Progenitor cell of endocrine pancreas (in vitro differentiated cells): ENCODE measurements at regions not wholly inside any gene's neighbourhood (a gene's known extent, or its start where the extent isn't known, plus 50 kb on each side); places are given as distances from the start of the nearest gene placed in this dataset.

Experiments
- DNase-seq: peaks from one replicate; pipeline ENCODE4 v3.0.0; 2021; ENCODE audit warnings: low spot score; ENCODE audit not compliant: unreplicated experiment
- H3K27ac Mint-ChIP-seq: 2 replicates; pipeline ENCODE4 v1.8.0; 2021; ENCODE audit warnings: mild to moderate bottlenecking, moderate library complexity, mixed read lengths
- H3K27me3 Mint-ChIP-seq: 2 replicates; pipeline ENCODE4 v1.8.0; 2021; ENCODE audit warnings: mixed read lengths
- H3K36me3 Mint-ChIP-seq: 2 replicates; pipeline ENCODE4 v1.8.0; 2022; ENCODE audit warnings: mixed read lengths; ENCODE audit not compliant: insufficient read depth
- H3K4me1 Mint-ChIP-seq: 2 replicates; pipeline ENCODE4 v1.8.0; 2021; ENCODE audit warnings: low read depth, mixed read lengths
- H3K4me3 Mint-ChIP-seq: 2 replicates; pipeline ENCODE4 v1.8.0; 2021; ENCODE audit warnings: low read depth, mild to moderate bottlenecking, moderate library complexity, mixed read lengths
- H3K9me3 Mint-ChIP-seq: 2 replicates; pipeline ENCODE4 v1.8.0; 2021; ENCODE audit warnings: low read depth, mixed read lengths
- TF ChIP-seq, protein P1 (sequence below): fragments of 200-600 bp; sonication (generic); IDR thresholded peaks from one replicate; pipeline ENCODE4 v1.5.0; 2021; ENCODE audit warnings: antibody characterized with exemption, mild to moderate bottlenecking; ENCODE audit not compliant: unreplicated experiment

DNA sequence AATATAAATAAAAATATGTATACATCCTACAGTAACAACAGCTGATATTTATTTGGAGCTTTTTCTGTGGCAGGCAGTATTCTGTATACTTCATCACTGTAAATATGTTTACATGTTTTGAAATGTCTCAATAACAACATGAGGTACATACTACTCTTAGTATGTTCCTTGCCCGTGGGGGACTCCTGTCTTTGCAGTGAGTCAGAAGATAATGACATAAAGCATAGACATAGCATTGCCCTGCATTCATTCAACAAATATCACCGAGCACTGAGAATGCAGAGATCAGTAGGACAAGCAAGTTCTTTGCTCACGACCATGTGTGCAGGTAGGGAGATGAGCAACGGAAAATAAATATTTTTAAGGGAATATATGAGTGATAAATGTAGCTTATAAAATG lies 246.5 kb downstream of the LTN1 start:
- no peak for DNase-seq
- no peaks in the 10 kb centered on the region for H3K36me3 Mint-ChIP-seq

DNA sequence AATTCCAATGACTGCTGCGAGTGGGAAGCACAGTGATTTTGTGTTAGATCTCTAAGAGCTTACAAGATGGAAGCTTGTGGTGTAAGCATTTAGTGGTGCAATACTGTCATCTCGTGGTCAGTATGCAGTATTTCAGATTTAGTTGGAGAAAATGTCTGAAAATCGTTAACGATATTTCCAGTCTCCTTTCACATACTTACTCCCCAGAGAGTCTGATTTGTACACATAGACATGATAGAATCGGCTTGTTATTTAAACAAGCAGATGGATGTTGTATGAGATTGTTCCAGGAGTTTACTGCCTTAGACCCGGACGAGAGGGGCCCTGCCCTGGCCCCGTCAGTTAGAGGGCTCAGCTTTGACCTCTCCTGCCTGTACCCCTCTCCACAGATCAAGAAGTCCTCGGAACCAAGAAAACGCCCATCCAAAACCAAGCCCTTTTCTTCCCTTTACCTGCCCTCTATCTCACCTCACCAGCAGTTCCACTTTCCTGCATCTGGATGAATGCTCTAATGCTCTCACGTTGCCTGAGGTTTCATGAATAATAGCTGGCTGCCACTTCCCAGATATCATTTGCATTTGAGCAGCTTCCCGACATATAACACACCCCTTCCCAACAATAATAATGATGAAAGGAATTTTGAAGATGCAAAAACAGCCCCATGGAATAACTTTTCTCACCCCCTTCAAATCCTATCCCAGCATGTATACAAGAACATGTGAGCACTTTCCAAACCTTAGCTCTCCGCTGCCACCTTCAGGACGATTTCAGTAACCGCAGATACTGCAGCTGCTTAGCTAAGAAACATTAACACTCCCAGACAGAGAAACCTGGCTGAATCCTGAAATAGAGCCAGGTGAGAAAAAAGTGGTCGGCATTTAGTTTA lies 247.3 kb downstream of the LTN1 start:
- no peaks in the 10 kb centered on the region for H3K36me3 Mint-ChIP-seq
- peaks cover 1% of the 10 kb centered on the region for H3K4me1 Mint-ChIP-seq
- TF ChIP-seq, protein P1, sequence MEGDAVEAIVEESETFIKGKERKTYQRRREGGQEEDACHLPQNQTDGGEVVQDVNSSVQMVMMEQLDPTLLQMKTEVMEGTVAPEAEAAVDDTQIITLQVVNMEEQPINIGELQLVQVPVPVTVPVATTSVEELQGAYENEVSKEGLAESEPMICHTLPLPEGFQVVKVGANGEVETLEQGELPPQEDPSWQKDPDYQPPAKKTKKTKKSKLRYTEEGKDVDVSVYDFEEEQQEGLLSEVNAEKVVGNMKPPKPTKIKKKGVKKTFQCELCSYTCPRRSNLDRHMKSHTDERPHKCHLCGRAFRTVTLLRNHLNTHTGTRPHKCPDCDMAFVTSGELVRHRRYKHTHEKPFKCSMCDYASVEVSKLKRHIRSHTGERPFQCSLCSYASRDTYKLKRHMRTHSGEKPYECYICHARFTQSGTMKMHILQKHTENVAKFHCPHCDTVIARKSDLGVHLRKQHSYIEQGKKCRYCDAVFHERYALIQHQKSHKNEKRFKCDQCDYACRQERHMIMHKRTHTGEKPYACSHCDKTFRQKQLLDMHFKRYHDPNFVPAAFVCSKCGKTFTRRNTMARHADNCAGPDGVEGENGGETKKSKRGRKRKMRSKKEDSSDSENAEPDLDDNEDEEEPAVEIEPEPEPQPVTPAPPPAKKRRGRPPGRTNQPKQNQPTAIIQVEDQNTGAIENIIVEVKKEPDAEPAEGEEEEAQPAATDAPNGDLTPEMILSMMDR, result peak; percentile 88
- no peak overlapping the region for H3K27ac Mint-ChIP-seq
- peaks cover 3% of the 10 kb centered on the region for H3K9me3 Mint-ChIP-seq
- DNase-seq, result peak; percentile 55
- no peaks in the 10 kb centered on the region for H3K27me3 Mint-ChIP-seq
- no peak overlapping the region for H3K4me3 Mint-ChIP-seq

More for the DNA sequence above, 246.5 kb downstream of the LTN1 start:
- Mint-ChIP-seq H3K27me3 (no peaks in the 10 kb centered on the region), H3K4me3 (no peak overlapping the region), H3K27ac (no peak overlapping the region), H3K9me3 (peaks cover 3% of the 10 kb centered on the region), H3K4me1 (no peaks in the 10 kb centered on the region)
- TF ChIP-seq, protein P1, result no peak

DNA sequence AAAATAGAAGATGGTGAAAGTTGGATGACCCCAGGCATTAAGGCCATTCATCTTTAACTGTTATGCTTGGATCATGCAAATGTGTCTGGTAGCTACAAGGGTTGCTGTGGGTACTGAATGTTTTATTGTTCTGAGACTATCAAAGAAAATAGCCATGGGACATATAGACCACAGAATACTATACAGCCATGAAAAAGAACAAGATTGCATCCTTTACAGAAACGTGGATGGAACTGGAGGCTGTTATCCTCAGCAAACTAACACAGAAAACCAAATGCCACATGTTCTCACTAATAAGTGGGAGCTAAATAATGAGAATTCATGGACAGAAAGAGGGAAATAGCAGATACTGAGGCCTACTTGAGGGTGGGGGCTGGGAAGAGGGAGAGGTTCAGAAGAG lies 249.0 kb downstream of the LTN1 start:
- Mint-ChIP-seq H3K4me1 (peaks cover 5% of the 10 kb centered on the region), H3K4me3 (no peak overlapping the region), H3K27me3 (no peaks in the 10 kb centered on the region), H3K9me3 (peaks cover 3% of the 10 kb centered on the region), H3K27ac (no peak overlapping the region), H3K36me3 (no peaks in the 10 kb centered on the region)
- no peak for DNase-seq
- TF ChIP-seq, protein P1, result no peak

DNA sequence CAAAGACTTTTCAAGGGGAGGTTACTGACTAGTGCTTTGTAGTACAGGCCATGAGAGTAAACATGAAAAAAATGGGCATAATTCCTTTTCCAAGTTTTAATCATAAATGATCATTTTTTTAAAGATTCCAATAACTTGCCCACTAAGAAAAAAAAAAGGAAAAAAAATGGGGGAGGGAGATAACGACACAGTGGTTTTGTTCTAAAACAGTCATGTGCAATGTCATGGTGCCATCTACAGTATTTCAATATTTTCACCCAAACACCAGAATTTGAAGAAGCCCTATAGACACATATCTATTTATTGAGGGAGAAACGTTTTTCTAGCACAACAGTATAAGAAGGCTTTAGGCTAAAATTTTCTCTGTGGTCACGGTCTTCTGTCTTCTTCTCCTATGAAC lies 250.2 kb downstream of the LTN1 start:
- H3K27me3 Mint-ChIP-seq, result no peaks in the 10 kb centered on the region
- peaks cover 5% of the 10 kb centered on the region for H3K4me1 Mint-ChIP-seq
- H3K9me3 Mint-ChIP-seq, result peaks cover 3% of the 10 kb centered on the region
- H3K27ac Mint-ChIP-seq, result no peak overlapping the region
- H3K36me3 Mint-ChIP-seq, result no peaks in the 10 kb centered on the region
- DNase-seq, result no peak
- TF ChIP-seq, protein P1, result no peak
- no peak overlapping the region for H3K4me3 Mint-ChIP-seq

DNA sequence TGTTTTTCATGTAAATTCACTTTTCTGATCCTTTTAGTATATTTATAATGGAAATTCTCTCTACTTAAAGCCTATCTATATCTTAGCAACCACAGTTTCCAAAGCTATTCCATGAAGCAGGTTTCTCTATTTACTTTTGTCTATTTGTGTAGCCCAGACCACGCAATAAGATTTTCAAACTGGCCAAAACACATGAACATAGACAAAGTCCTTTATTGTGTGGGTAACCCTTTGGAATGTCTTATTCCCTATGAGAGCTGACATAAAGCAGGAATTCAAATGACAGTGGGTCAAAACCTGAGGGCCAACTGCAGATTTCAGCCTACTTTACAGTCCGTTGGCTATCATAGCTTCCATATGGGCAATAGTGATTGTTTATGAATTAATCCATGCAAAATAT lies 252.6 kb downstream of the LTN1 start:
- DNase-seq, result no peak
- no peaks in the 10 kb centered on the region for H3K36me3 Mint-ChIP-seq
- peaks cover 3% of the 10 kb centered on the region for H3K9me3 Mint-ChIP-seq
- H3K4me3 Mint-ChIP-seq, result no peak overlapping the region
- no peaks in the 10 kb centered on the region for H3K27me3 Mint-ChIP-seq
- TF ChIP-seq, protein P1, result no peak
- H3K4me1 Mint-ChIP-seq, result peaks cover 5% of the 10 kb centered on the region
- H3K27ac Mint-ChIP-seq, result no peak overlapping the region
